HG03442 (cell line): ENCODE measurements at regions not wholly inside any gene's neighbourhood (a gene's known extent, or its start where the extent isn't known, plus 50 kb on each side); places are given as distances from the start of the nearest gene placed in this dataset.

Experiments used
- ATAC-seq: cut with Tn5 transposase; IDR thresholded peaks from one replicate; pipeline ENCODE4 v1.9.1; 2021; ENCODE audit warnings: mild to moderate bottlenecking, moderate library complexity; ENCODE audit not compliant: unreplicated experiment

- no peak for ATAC-seq
These were observed 650.2 kb downstream of the ZNF674 start for GRCh38 chrX:45894864-45895645.

GRCh38 chrX:45889471-45889870, 655.8 kb downstream of the ZNF674 start:
- ATAC-seq, result no peak

- ATAC-seq, result no peak
These were observed 656.7 kb downstream of the ZNF674 start for GRCh38 chrX:45888518-45888917.

GRCh38 chrX:45885931-45886330, 659.3 kb downstream of the ZNF674 start:
- ATAC-seq, result no peak

GRCh38 chrX:45879512-45879911, 665.7 kb downstream of the ZNF674 start:
- ATAC-seq, result no peak

- no peak for ATAC-seq
These were observed 669.0 kb downstream of the ZNF674 start for GRCh38 chrX:45876206-45876605.

- no peak for ATAC-seq
These were observed 671.4 kb downstream of the ZNF674 start for GRCh38 chrX:45873781-45874180.

GRCh38 chrX:45872480-45872879, 671.8 kb upstream of the DIPK2B start:
- ATAC-seq, result no peak

- ATAC-seq, result no peak
These were observed 667.7 kb upstream of the DIPK2B start for GRCh38 chrX:45868425-45868824.

- no peak for ATAC-seq
These were observed 662.1 kb upstream of the DIPK2B start for GRCh38 chrX:45862801-45863200.

- no peak for ATAC-seq
These were observed 659.8 kb upstream of the DIPK2B start for GRCh38 chrX:45860450-45860849.

GRCh38 chrX:45859407-45859806, 658.7 kb upstream of the DIPK2B start:
- no peak for ATAC-seq

- ATAC-seq, result no peak
These were observed 652.2 kb upstream of the DIPK2B start for GRCh38 chrX:45852884-45853283.

GRCh38 chrX:45851434-45851991, 650.8 kb upstream of the DIPK2B start:
- ATAC-seq, result no peak

GRCh38 chrX:45850775-45851433, 650.2 kb upstream of the DIPK2B start:
- ATAC-seq, result no peak

GRCh38 chrX:45850197-45850774, 649.6 kb upstream of the DIPK2B start:
- ATAC-seq, result no peak

- no peak for ATAC-seq
These were observed 648.7 kb upstream of the DIPK2B start for GRCh38 chrX:45849261-45849862.

- ATAC-seq, result no peak
These were observed 647.3 kb upstream of the DIPK2B start for GRCh38 chrX:45847961-45848360.

GRCh38 chrX:45846328-45846727, 645.7 kb upstream of the DIPK2B start:
- ATAC-seq, result no peak

- no peak for ATAC-seq
These were observed 644.5 kb upstream of the DIPK2B start for GRCh38 chrX:45845142-45845541.

- no peak for ATAC-seq
These were observed 642.8 kb upstream of the DIPK2B start for GRCh38 chrX:45843518-45843917.
